ENCODE measurements at regions not wholly inside any gene's neighbourhood (a gene's known extent, or its start where the extent isn't known, plus 50 kb on each side); places are given as distances from the start of the nearest gene placed in this dataset.

- no peak for TF ChIP-seq EZH2 (IDR thresholded peaks at IDR 0.05; ENCODE audit: insufficient read depth, low read length)
- TF ChIP-seq, protein P1, sequence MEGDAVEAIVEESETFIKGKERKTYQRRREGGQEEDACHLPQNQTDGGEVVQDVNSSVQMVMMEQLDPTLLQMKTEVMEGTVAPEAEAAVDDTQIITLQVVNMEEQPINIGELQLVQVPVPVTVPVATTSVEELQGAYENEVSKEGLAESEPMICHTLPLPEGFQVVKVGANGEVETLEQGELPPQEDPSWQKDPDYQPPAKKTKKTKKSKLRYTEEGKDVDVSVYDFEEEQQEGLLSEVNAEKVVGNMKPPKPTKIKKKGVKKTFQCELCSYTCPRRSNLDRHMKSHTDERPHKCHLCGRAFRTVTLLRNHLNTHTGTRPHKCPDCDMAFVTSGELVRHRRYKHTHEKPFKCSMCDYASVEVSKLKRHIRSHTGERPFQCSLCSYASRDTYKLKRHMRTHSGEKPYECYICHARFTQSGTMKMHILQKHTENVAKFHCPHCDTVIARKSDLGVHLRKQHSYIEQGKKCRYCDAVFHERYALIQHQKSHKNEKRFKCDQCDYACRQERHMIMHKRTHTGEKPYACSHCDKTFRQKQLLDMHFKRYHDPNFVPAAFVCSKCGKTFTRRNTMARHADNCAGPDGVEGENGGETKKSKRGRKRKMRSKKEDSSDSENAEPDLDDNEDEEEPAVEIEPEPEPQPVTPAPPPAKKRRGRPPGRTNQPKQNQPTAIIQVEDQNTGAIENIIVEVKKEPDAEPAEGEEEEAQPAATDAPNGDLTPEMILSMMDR (IDR thresholded peaks at IDR 0.05; ENCODE audit: insufficient read depth, low read depth, low read length) = no peak
- H4K20me1 ChIP-seq (ENCODE audit: insufficient read depth, low read length) = no peaks in the 10 kb centered on the region
- DNase-seq (ENCODE audit: low read depth) (no peak), FAIRE-seq (no peak)
- Mint-ChIP-seq H3K27me3 (ENCODE audit: low read depth, unreplicated experiment) (no peaks in the 10 kb centered on the region), H3K27ac (ENCODE audit: unreplicated experiment) (no peak overlapping the region), H3K4me3 (ENCODE audit: unreplicated experiment) (no peak overlapping the region), H3K4me1 (ENCODE audit: low read depth, unreplicated experiment) (no peaks in the 10 kb centered on the region), H3K36me3 (ENCODE audit: low read depth, unreplicated experiment) (no peaks in the 10 kb centered on the region), H3K9me3 (ENCODE audit: unreplicated experiment) (no peaks in the 10 kb centered on the region)
- H3K4me2 ChIP-seq (ENCODE audit: low read length) = no peak overlapping the region
- no peak overlapping the region for H3K4me3 ChIP-seq (ENCODE audit: insufficient read depth, low read depth, low read length)
- H3K27ac ChIP-seq (ENCODE audit: low read depth, low read length) = no peak overlapping the region
- no peak overlapping the region for H3K9ac ChIP-seq (ENCODE audit: low read length)
- no peak overlapping the region for H2AFZ ChIP-seq (ENCODE audit: low read depth, low read length)
- no peaks in the 10 kb centered on the region for H3K9me3 ChIP-seq (ENCODE audit: insufficient read depth, low read depth, low read length)
- H3K4me1 ChIP-seq (ENCODE audit: insufficient read depth, low read length) = no peaks in the 10 kb centered on the region
- H3K27me3 ChIP-seq (ENCODE audit: insufficient read depth, low read length) = no peaks in the 10 kb centered on the region
- no peaks in the 10 kb centered on the region for H3K79me2 ChIP-seq (ENCODE audit: insufficient read depth, low read length)
- H3K36me3 ChIP-seq (ENCODE audit: insufficient read depth, low read length) = no peaks in the 10 kb centered on the region
Observed at GRCh38 chr1:191099696-191100095, 622.0 kb upstream of the BRINP3 start.

- Histone ChIP-seq H3K9ac (ENCODE audit: low read length) (no peak overlapping the region), H4K20me1 (ENCODE audit: insufficient read depth, low read length) (no peaks in the 10 kb centered on the region), H3K27ac (ENCODE audit: low read depth, low read length) (no peak overlapping the region), H3K9me3 (ENCODE audit: insufficient read depth, low read depth, low read length) (no peaks in the 10 kb centered on the region), H2AFZ (ENCODE audit: low read depth, low read length) (no peak overlapping the region), H3K4me2 (ENCODE audit: low read length) (no peak overlapping the region), H3K4me3 (ENCODE audit: insufficient read depth, low read depth, low read length) (no peak overlapping the region), H3K79me2 (ENCODE audit: insufficient read depth, low read length) (no peaks in the 10 kb centered on the region), H3K36me3 (ENCODE audit: insufficient read depth, low read length) (no peaks in the 10 kb centered on the region), H3K4me1 (ENCODE audit: insufficient read depth, low read length) (no peaks in the 10 kb centered on the region), H3K27me3 (ENCODE audit: insufficient read depth, low read length) (no peaks in the 10 kb centered on the region)
- DNase-seq (ENCODE audit: low read depth) (no peak), FAIRE-seq (no peak)
- no peaks in the 10 kb centered on the region for H3K27me3 Mint-ChIP-seq (ENCODE audit: low read depth, unreplicated experiment)
- H3K27ac Mint-ChIP-seq (ENCODE audit: unreplicated experiment) = no peak overlapping the region
- H3K36me3 Mint-ChIP-seq (ENCODE audit: low read depth, unreplicated experiment) = no peaks in the 10 kb centered on the region
- no peak for TF ChIP-seq EZH2 (IDR thresholded peaks at IDR 0.05; ENCODE audit: insufficient read depth, low read length)
- TF ChIP-seq, protein P1 (IDR thresholded peaks at IDR 0.05; ENCODE audit: insufficient read depth, low read depth, low read length) = no peak
- H3K9me3 Mint-ChIP-seq (ENCODE audit: unreplicated experiment) = no peaks in the 10 kb centered on the region
- no peaks in the 10 kb centered on the region for H3K4me1 Mint-ChIP-seq (ENCODE audit: low read depth, unreplicated experiment)
- no peak overlapping the region for H3K4me3 Mint-ChIP-seq (ENCODE audit: unreplicated experiment)
Observed at GRCh38 chr1:191101960-191102359, 624.3 kb upstream of the BRINP3 start.

- Mint-ChIP-seq H3K4me3 (ENCODE audit: unreplicated experiment) (no peak overlapping the region), H3K4me1 (ENCODE audit: low read depth, unreplicated experiment) (no peaks in the 10 kb centered on the region), H3K27me3 (ENCODE audit: low read depth, unreplicated experiment) (no peaks in the 10 kb centered on the region), H3K27ac (ENCODE audit: unreplicated experiment) (no peak overlapping the region), H3K36me3 (ENCODE audit: low read depth, unreplicated experiment) (no peaks in the 10 kb centered on the region), H3K9me3 (ENCODE audit: unreplicated experiment) (no peaks in the 10 kb centered on the region)
- Histone ChIP-seq H3K79me2 (ENCODE audit: insufficient read depth, low read length) (no peaks in the 10 kb centered on the region), H3K4me2 (ENCODE audit: low read length) (no peak overlapping the region), H3K4me3 (ENCODE audit: insufficient read depth, low read depth, low read length) (no peak overlapping the region), H3K4me1 (ENCODE audit: insufficient read depth, low read length) (no peaks in the 10 kb centered on the region), H3K27me3 (ENCODE audit: insufficient read depth, low read length) (no peaks in the 10 kb centered on the region), H3K27ac (ENCODE audit: low read depth, low read length) (no peak overlapping the region), H3K9ac (ENCODE audit: low read length) (no peak overlapping the region), H2AFZ (ENCODE audit: low read depth, low read length) (no peak overlapping the region), H4K20me1 (ENCODE audit: insufficient read depth, low read length) (no peaks in the 10 kb centered on the region), H3K36me3 (ENCODE audit: insufficient read depth, low read length) (no peaks in the 10 kb centered on the region), H3K9me3 (ENCODE audit: insufficient read depth, low read depth, low read length) (no peaks in the 10 kb centered on the region)
- DNase-seq (ENCODE audit: low read depth) (no peak), FAIRE-seq (no peak)
- TF ChIP-seq, protein P1 (IDR thresholded peaks at IDR 0.05; ENCODE audit: insufficient read depth, low read depth, low read length) = no peak
- no peak for TF ChIP-seq EZH2 (IDR thresholded peaks at IDR 0.05; ENCODE audit: insufficient read depth, low read length)
Observed at GRCh38 chr1:191125950-191126349, 648.3 kb upstream of the BRINP3 start.
